ENCODE measurements at regions not wholly inside any gene's neighbourhood (a gene's known extent, or its start where the extent isn't known, plus 50 kb on each side); places are given as distances from the start of the nearest gene placed in this dataset.

- no peak overlapping the region for H3K27ac ChIP-seq (ENCODE audit: low read depth, low read length)
- no peak overlapping the region for H4K5ac ChIP-seq (ENCODE audit: low read length)
- no peaks in the 10 kb centered on the region for H3K79me2 ChIP-seq (ENCODE audit: control insufficient read depth, insufficient read depth, low read length)
- no peak overlapping the region for H3K4ac ChIP-seq (ENCODE audit: low read depth, low read length)
- H3K56ac ChIP-seq (ENCODE audit: low read length), result no peak overlapping the region
- DNase-seq, result no peak
- no CpG with 5 or more reads among the region's 6 CpGs for WGBS (ENCODE audit: extremely low coverage, insufficient coverage, low lambda C conversion rate)
- peaks cover 5% of the 10 kb centered on the region for H3K4me1 ChIP-seq (ENCODE audit: control insufficient read depth, low read depth, low read length)
- H2BK5ac ChIP-seq (ENCODE audit: low read length), result no peak overlapping the region
- H2BK15ac ChIP-seq (replicated peaks; ENCODE audit: low read depth), result no peak overlapping the region
- no peak overlapping the region for H3K4me2 ChIP-seq (ENCODE audit: low read length)
- no peaks in the 10 kb centered on the region for H3K36me3 ChIP-seq (ENCODE audit: control insufficient read depth, insufficient read depth, low read length)
- H2AK5ac ChIP-seq (ENCODE audit: low read length), result no peak overlapping the region
- no peaks in the 10 kb centered on the region for H3K79me1 ChIP-seq (ENCODE audit: low read length)
- H3K4me3 ChIP-seq (ENCODE audit: low read length), result no peak overlapping the region
- no peak overlapping the region for H2BK120ac ChIP-seq (ENCODE audit: low read depth, low read length)
- H3K9ac ChIP-seq (ENCODE audit: low read length), result no peak overlapping the region
- H3K27me3 ChIP-seq (ENCODE audit: insufficient read depth, low read length, poor library complexity), result no peaks in the 10 kb centered on the region
- H3K23ac ChIP-seq (ENCODE audit: low read length), result no peak overlapping the region
- no peak overlapping the region for H4K8ac ChIP-seq (ENCODE audit: low read depth, low read length)
- peak overlapping the region; percentile 0 for H3K18ac ChIP-seq (ENCODE audit: low read length)
Observed at GRCh38 chr7:7014827-7015595, 167.3 kb upstream of the C1GALT1 start.

- no peaks in the 10 kb centered on the region for H3K79me2 ChIP-seq (ENCODE audit: control insufficient read depth, insufficient read depth, low read length)
- H3K9ac ChIP-seq (ENCODE audit: low read length), result no peak overlapping the region
- no CpG with 5 or more reads among the region's 4 CpGs for WGBS (ENCODE audit: extremely low coverage, insufficient coverage, low lambda C conversion rate)
- H3K4me2 ChIP-seq (ENCODE audit: low read length), result no peak overlapping the region
- no peak overlapping the region for H4K5ac ChIP-seq (ENCODE audit: low read length)
- no peak overlapping the region for H3K23ac ChIP-seq (ENCODE audit: low read length)
- H3K4me1 ChIP-seq (ENCODE audit: control insufficient read depth, low read depth, low read length), result peaks cover 5% of the 10 kb centered on the region
- H3K27ac ChIP-seq (ENCODE audit: low read depth, low read length), result no peak overlapping the region
- no peak overlapping the region for H2BK120ac ChIP-seq (ENCODE audit: low read depth, low read length)
- H3K18ac ChIP-seq (ENCODE audit: low read length), result no peak overlapping the region
- no peaks in the 10 kb centered on the region for H3K27me3 ChIP-seq (ENCODE audit: insufficient read depth, low read length, poor library complexity)
- no peaks in the 10 kb centered on the region for H3K79me1 ChIP-seq (ENCODE audit: low read length)
- no peak overlapping the region for H2BK15ac ChIP-seq (replicated peaks; ENCODE audit: low read depth)
- no peak overlapping the region for H2AK5ac ChIP-seq (ENCODE audit: low read length)
- H3K4me3 ChIP-seq (ENCODE audit: low read length), result no peak overlapping the region
- no peak overlapping the region for H2BK5ac ChIP-seq (ENCODE audit: low read length)
- H3K56ac ChIP-seq (ENCODE audit: low read length), result no peak overlapping the region
- H3K4ac ChIP-seq (ENCODE audit: low read depth, low read length), result no peak overlapping the region
- H3K36me3 ChIP-seq (ENCODE audit: control insufficient read depth, insufficient read depth, low read length), result no peaks in the 10 kb centered on the region
- H4K8ac ChIP-seq (ENCODE audit: low read depth, low read length), result no peak overlapping the region
- no peak for DNase-seq
Observed at GRCh38 chr7:7017707-7018280, 164.6 kb upstream of the C1GALT1 start.

GRCh38 chr7:7018290-7018689 is 164.1 kb upstream of the C1GALT1 start:
- H3K36me3 ChIP-seq (ENCODE audit: control insufficient read depth, insufficient read depth, low read length), result no peaks in the 10 kb centered on the region
- H2BK15ac ChIP-seq (replicated peaks; ENCODE audit: low read depth), result no peak overlapping the region
- H2AK5ac ChIP-seq (ENCODE audit: low read length), result no peak overlapping the region
- peaks cover 5% of the 10 kb centered on the region for H3K4me1 ChIP-seq (ENCODE audit: control insufficient read depth, low read depth, low read length)
- H3K79me1 ChIP-seq (ENCODE audit: low read length), result no peaks in the 10 kb centered on the region
- H3K4ac ChIP-seq (ENCODE audit: low read depth, low read length), result no peak overlapping the region
- no peak overlapping the region for H3K18ac ChIP-seq (ENCODE audit: low read length)
- no peak overlapping the region for H3K23ac ChIP-seq (ENCODE audit: low read length)
- DNase-seq, result no peak
- no peak overlapping the region for H3K56ac ChIP-seq (ENCODE audit: low read length)
- no peak overlapping the region for H2BK5ac ChIP-seq (ENCODE audit: low read length)
- H3K4me3 ChIP-seq (ENCODE audit: low read length), result no peak overlapping the region
- H2BK120ac ChIP-seq (ENCODE audit: low read depth, low read length), result no peak overlapping the region
- no CpG with 5 or more reads among the region's 1 CpG for WGBS (ENCODE audit: extremely low coverage, insufficient coverage, low lambda C conversion rate)
- H4K8ac ChIP-seq (ENCODE audit: low read depth, low read length), result no peak overlapping the region
- H3K27me3 ChIP-seq (ENCODE audit: insufficient read depth, low read length, poor library complexity), result no peaks in the 10 kb centered on the region
- H3K27ac ChIP-seq (ENCODE audit: low read depth, low read length), result no peak overlapping the region
- H4K5ac ChIP-seq (ENCODE audit: low read length), result no peak overlapping the region
- H3K9ac ChIP-seq (ENCODE audit: low read length), result no peak overlapping the region
- no peaks in the 10 kb centered on the region for H3K79me2 ChIP-seq (ENCODE audit: control insufficient read depth, insufficient read depth, low read length)
- H3K4me2 ChIP-seq (ENCODE audit: low read length), result no peak overlapping the region

- Histone ChIP-seq H3K4ac (ENCODE audit: low read depth, low read length) (peak overlapping the region; percentile 5), H3K18ac (ENCODE audit: low read length) (no peak overlapping the region), H3K4me1 (ENCODE audit: control insufficient read depth, low read depth, low read length) (no peaks in the 10 kb centered on the region)
Observed at GRCh38 chr7:7032221-7032620, 150.1 kb upstream of the C1GALT1 start.

GRCh38 chr7:7035851-7036250 is 146.5 kb upstream of the C1GALT1 start:
- WGBS (ENCODE audit: extremely low coverage, insufficient coverage, low lambda C conversion rate), result no CpG with 5 or more reads among the region's 1 CpG
- H3K4ac ChIP-seq (ENCODE audit: low read depth, low read length), result no peak overlapping the region
- no peak for DNase-seq
- H3K23ac ChIP-seq (ENCODE audit: low read length), result no peak overlapping the region
- no peak overlapping the region for H4K5ac ChIP-seq (ENCODE audit: low read length)
- no peak overlapping the region for H3K4me2 ChIP-seq (ENCODE audit: low read length)
- H2AK5ac ChIP-seq (ENCODE audit: low read length), result no peak overlapping the region
- no peak overlapping the region for H2BK5ac ChIP-seq (ENCODE audit: low read length)
- H3K79me2 ChIP-seq (ENCODE audit: control insufficient read depth, insufficient read depth, low read length), result no peaks in the 10 kb centered on the region
- no peak overlapping the region for H3K9ac ChIP-seq (ENCODE audit: low read length)
- peak overlapping the region; percentile 87 for H3K18ac ChIP-seq (ENCODE audit: low read length)
- no peaks in the 10 kb centered on the region for H3K79me1 ChIP-seq (ENCODE audit: low read length)
- peak overlapping the region; percentile 9 for H2BK120ac ChIP-seq (ENCODE audit: low read depth, low read length)
- H4K8ac ChIP-seq (ENCODE audit: low read depth, low read length), result no peak overlapping the region
- peak overlapping the region; percentile 64 for H2BK15ac ChIP-seq (replicated peaks; ENCODE audit: low read depth)
- no peaks in the 10 kb centered on the region for H3K4me1 ChIP-seq (ENCODE audit: control insufficient read depth, low read depth, low read length)
- no peak overlapping the region for H3K27ac ChIP-seq (ENCODE audit: low read depth, low read length)
- no peaks in the 10 kb centered on the region for H3K27me3 ChIP-seq (ENCODE audit: insufficient read depth, low read length, poor library complexity)
- H3K36me3 ChIP-seq (ENCODE audit: control insufficient read depth, insufficient read depth, low read length), result no peaks in the 10 kb centered on the region
- no peak overlapping the region for H3K4me3 ChIP-seq (ENCODE audit: low read length)
- no peak overlapping the region for H3K56ac ChIP-seq (ENCODE audit: low read length)

More at GRCh38 chr7:7032221-7032620, 150.1 kb upstream of the C1GALT1 start:
- Histone ChIP-seq H3K36me3 (ENCODE audit: control insufficient read depth, insufficient read depth, low read length) (no peaks in the 10 kb centered on the region), H2AK5ac (ENCODE audit: low read length) (no peak overlapping the region), H3K23ac (ENCODE audit: low read length) (no peak overlapping the region), H2BK15ac (replicated peaks; ENCODE audit: low read depth) (no peak overlapping the region), H3K56ac (ENCODE audit: low read length) (no peak overlapping the region), H3K27me3 (ENCODE audit: insufficient read depth, low read length, poor library complexity) (no peaks in the 10 kb centered on the region), H3K9ac (ENCODE audit: low read length) (no peak overlapping the region), H3K79me2 (ENCODE audit: control insufficient read depth, insufficient read depth, low read length) (no peaks in the 10 kb centered on the region), H2BK120ac (ENCODE audit: low read depth, low read length) (no peak overlapping the region), H3K79me1 (ENCODE audit: low read length) (no peaks in the 10 kb centered on the region), H4K8ac (ENCODE audit: low read depth, low read length) (no peak overlapping the region), H2BK5ac (ENCODE audit: low read length) (no peak overlapping the region), H4K5ac (ENCODE audit: low read length) (no peak overlapping the region), H3K4me2 (ENCODE audit: low read length) (no peak overlapping the region), H3K4me3 (ENCODE audit: low read length) (no peak overlapping the region), H3K27ac (ENCODE audit: low read depth, low read length) (no peak overlapping the region)
- no CpG with 5 or more reads among the region's 4 CpGs for WGBS (ENCODE audit: extremely low coverage, insufficient coverage, low lambda C conversion rate)
- DNase-seq, result no peak
